ENCODE measurements at regions not wholly inside any gene's neighbourhood (a gene's known extent, or its start where the extent isn't known, plus 50 kb on each side); places are given as distances from the start of the nearest gene placed in this dataset.
"Not testable (repeated sequence)": the region's sequence is repeated elsewhere in the genome, so short reads cannot be mapped to it uniquely, and the experiment has no call there.

DNA sequence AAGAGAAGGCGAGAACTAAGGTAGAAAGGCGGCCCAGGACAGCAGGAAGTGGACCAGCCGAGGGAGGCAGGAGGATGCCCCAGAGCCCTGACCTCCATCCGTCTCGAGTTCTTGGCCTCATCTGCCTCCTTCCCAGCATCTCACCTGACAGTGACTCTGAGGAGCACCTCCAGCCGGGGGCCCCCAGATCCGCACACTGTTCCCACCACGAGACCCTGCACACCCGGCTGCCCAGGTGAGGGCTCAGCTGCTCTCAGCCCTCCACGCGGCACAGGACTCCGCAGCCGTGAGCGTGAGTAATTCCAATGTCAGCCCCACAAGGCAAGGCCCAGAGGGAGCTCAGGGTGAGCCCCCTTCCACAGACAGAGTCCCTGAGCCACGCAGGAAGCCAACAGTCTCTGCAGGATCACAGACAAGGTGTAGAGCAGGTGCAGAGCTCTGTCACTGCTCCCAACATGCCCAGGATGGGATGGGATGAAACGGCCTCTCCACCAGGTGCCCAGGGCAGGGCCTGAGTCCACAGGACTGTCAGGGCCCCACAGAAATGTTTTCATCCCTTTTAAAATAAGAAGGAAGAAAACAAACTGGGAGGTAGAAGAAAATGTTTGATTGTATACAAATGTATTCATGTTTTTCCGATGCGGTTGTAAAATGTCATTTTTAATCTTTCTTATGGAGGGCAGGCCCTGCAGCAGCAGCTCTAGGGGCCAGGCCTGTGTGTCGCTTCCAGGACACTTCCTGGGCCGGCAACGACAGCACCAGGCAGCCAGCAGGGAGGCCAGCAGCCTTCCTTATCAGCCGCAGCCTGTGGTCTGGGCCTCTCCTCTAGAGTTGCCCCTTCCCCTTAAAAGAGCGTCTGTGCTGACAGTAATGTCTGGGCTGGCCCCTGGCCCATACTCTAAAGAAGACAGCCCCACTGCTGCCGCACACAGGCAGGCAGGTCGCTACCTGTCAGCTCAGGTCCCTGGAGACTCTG is 66.9 kb downstream of the DLL1 start:
- TF ChIP-seq, protein P1, sequence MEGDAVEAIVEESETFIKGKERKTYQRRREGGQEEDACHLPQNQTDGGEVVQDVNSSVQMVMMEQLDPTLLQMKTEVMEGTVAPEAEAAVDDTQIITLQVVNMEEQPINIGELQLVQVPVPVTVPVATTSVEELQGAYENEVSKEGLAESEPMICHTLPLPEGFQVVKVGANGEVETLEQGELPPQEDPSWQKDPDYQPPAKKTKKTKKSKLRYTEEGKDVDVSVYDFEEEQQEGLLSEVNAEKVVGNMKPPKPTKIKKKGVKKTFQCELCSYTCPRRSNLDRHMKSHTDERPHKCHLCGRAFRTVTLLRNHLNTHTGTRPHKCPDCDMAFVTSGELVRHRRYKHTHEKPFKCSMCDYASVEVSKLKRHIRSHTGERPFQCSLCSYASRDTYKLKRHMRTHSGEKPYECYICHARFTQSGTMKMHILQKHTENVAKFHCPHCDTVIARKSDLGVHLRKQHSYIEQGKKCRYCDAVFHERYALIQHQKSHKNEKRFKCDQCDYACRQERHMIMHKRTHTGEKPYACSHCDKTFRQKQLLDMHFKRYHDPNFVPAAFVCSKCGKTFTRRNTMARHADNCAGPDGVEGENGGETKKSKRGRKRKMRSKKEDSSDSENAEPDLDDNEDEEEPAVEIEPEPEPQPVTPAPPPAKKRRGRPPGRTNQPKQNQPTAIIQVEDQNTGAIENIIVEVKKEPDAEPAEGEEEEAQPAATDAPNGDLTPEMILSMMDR (IDR thresholded peaks at IDR 0.05; ENCODE audit: extremely low read depth, insufficient read depth, missing control alignments), result no peak
- in situ Hi-C loops (cut with MboI; ENCODE audit: low pct_unique_long_range_greater_than_20kb, low sequenced_read_pairs, unreplicated experiment), result no loop called here
- no peak for DNase-seq (ENCODE audit: low spot score)

DNA sequence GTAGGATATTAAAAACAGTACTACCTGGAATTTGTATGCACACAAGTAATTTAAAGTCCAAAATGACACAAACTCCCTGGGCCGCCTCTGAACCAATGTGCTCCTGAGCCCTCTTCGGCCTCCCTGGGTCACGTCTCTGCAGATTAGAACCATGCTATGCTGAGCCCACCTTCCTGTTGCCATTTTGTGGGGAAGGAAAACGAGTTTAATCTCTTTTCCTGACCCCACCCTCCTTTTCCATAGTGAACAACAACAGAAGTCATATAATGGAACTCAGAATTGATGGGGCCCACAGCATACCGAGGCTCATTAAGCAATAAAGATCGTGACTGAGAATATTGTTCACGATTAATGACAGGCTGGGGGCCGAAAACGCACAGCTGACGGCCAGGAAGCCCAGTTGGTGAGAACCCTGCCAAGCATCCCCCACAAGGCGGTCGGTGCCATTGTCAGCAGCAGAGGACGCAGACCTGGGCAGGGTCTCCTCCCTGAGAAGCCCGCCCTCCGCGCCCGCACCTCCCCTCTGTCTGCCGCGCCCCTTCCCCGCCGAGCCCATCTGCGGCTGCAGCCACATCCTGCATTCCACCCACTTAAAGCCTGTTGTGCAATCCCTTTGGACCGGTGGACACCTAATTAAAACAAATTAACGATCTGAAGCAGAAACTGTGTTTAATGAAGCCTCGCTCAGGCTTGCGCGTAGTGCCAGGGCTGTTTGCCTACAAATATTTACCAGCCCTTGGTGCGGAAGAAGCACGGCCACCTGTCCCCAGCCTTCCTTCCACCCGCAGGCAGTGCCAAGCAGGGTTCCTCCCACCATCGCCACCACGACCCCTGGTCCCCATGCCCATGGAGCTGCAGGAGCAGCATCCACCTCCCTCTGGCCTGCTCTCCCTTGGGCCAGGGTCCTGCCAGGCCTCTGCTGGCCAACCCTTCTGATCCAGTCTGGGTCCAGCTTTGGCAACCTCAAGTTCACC is 68.1 kb downstream of the DLL1 start:
- TF ChIP-seq, protein P1 (IDR thresholded peaks at IDR 0.05; ENCODE audit: extremely low read depth, insufficient read depth, missing control alignments), result no peak
- no peak for DNase-seq (ENCODE audit: low spot score)
- in situ Hi-C loops (cut with MboI; ENCODE audit: low pct_unique_long_range_greater_than_20kb, low sequenced_read_pairs, unreplicated experiment), result no loop called here

DNA sequence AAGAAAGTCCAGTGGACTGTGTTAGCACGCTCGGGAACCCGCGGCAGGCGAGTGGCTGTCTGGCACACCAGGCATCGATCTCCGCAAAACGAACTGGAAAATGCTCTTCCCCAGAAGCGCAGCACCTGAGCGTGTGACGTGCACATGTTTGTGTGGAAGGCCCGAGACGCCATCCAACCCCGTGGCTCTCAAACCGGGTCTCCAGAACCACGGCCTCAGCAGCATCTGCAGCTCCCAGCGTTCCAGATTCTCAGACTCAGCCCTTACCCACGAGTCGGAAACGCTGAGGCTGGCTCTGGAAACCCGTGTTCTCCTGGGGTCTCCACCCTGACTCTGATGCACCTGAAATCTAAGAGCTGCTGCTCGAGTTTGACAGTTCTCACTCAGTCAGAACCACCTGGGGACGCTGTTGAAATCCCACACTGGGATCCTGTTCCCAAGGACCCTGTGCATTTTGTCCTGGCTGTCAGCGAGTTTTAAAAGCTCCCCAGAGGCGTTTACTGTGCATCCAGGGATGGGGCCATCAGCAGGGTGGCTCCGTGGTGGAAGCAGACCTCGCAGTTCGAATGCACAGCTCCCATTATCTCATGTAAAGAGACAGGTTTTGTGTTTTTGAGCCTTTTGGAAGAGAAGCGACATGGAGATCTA is 69.0 kb downstream of the DLL1 start:
- in situ Hi-C loops (cut with MboI; ENCODE audit: low pct_unique_long_range_greater_than_20kb, low sequenced_read_pairs, unreplicated experiment), result no loop called here
- TF ChIP-seq, protein P1 (IDR thresholded peaks at IDR 0.05; ENCODE audit: extremely low read depth, insufficient read depth, missing control alignments), result no peak

DNA sequence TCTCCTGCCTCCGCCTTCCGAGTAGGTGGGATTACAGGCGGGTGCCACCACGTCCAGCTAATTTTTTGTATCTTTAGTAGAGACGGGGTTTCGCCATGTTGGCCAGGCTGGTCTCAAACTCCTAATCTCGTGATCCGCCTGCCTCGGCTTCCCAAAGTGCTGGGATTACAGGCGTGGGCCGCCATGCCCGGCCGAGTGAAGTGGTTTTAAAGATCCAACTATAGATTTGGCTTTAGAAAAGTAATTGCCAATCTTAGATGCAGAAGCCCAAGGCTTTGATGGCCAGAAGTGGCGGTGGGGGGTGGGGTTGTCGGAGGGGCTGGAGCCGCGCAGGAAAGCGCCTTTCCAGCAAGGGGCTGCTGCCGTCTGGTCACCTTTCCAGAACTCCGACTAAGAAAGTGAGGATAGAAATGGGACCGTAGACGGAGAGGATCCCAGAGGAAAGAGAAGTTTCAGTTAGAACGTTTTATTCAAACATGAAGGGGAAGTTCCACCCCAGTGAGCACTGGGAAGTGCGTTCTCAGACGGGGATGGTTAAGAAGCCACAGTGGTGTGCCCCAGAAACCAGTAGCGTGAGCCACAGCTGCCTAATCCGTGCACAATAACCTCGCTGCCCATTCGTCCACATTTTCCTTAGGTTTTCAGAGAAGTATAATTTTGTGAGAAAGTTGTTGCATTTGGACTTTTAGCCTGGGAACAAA is 69.7 kb downstream of the DLL1 start:
- no peak for DNase-seq (ENCODE audit: low spot score)
- TF ChIP-seq, protein P1 (IDR thresholded peaks at IDR 0.05; ENCODE audit: extremely low read depth, insufficient read depth, missing control alignments), result no peak
- in situ Hi-C loops (cut with MboI; ENCODE audit: low pct_unique_long_range_greater_than_20kb, low sequenced_read_pairs, unreplicated experiment), result no loop called here

More for the DNA sequence above, 69.0 kb downstream of the DLL1 start:
- no peak for DNase-seq (ENCODE audit: low spot score)

DNA sequence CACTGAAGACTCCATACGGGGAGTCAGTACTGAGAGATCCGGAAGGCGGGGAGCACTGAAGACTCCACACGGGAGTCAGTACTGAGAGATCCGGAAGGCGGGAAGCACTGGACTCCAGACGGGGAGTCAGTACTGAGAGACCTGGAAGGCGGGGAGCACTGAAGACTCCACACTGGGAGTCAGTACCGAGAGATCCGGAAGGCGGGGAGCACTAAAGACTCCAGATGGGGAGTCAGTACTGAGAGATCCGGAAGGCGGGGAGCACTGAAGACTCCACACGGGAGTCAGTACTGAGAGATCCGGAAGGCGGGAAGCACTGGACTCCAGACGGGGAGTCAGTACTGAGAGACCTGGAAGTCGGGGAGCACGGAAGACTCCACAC is 77.2 kb downstream of the DLL1 start:
- DNase-seq (ENCODE audit: low spot score); in situ Hi-C loops (cut with MboI; ENCODE audit: low pct_unique_long_range_greater_than_20kb, low sequenced_read_pairs, unreplicated experiment): not testable (repeated sequence)

DNA sequence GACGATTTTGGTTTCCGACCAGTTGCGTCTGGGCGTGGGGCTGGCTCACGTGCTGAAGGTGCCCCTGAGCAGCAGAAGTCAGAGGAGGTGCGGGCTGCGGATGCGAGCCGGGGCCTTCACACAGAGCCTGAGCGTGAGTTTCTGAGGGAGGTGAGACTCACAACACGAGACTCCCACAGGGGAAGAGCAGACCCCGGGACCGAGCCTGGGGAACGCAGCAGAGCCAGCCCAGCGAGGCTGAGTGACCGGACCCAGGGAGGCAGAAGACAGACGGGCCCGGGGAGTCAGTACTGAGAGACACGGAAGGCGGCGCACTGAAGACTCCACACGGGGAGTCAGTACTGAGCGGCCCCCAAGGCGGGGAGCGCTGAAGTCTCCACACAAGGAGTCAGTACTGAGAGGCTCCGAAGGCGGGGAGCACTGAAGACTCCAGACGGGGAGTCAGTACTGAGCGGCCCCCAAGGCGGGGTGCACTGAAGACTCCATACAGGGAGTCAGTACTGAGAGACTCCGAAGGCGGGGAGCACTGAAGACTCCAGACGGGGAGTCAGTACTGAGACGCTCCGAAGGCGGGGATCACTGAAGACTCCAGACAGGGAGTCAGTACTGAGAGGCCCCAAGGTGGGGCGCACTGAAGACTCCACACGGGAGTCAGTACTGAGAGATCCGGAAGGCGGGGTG is 77.8 kb downstream of the DLL1 start:
- in situ Hi-C loops (cut with MboI; ENCODE audit: low pct_unique_long_range_greater_than_20kb, low sequenced_read_pairs, unreplicated experiment), result no loop called here
- TF ChIP-seq, protein P1 (IDR thresholded peaks at IDR 0.05; ENCODE audit: extremely low read depth, insufficient read depth, missing control alignments), result no peak
- DNase-seq (ENCODE audit: low spot score), result no peak

All from GM13977 (cell line).